SIG-M5 (cell line): ENCODE measurements at regions not wholly inside any gene's neighbourhood (a gene's known extent, or its start where the extent isn't known, plus 50 kb on each side); places are given as distances from the start of the nearest gene placed in this dataset.
"Not testable (repeated sequence)": the region's sequence is repeated elsewhere in the genome, so short reads cannot be mapped to it uniquely, and the experiment has no call there.

ENCODE experiments used
- DNase-seq: peaks from one replicate; lab custom pipeline; 2025; lab: John Stamatoyannopoulos, UW

- no peak for DNase-seq
Measured at GRCh38 chr6:27190126-27190525, 57.4 kb upstream of the PRSS16 start.

- not testable (repeated sequence) for DNase-seq
Measured at GRCh38 chr6:27194453-27194852, 53.0 kb upstream of the PRSS16 start.

- not testable (repeated sequence) for DNase-seq
Measured at GRCh38 chr6:27195547-27195946, 52.0 kb upstream of the PRSS16 start.
